ENCODE measurements at regions not wholly inside any gene's neighbourhood (a gene's known extent, or its start where the extent isn't known, plus 50 kb on each side); places are given as distances from the start of the nearest gene placed in this dataset.

- no peak for DNase-seq (ENCODE audit: low spot score)
Observed at GRCh38 chr22:47588578-47588960, 826.1 kb downstream of the TBC1D22A start.

GRCh38 chr22:47587861-47588577 is 825.6 kb downstream of the TBC1D22A start:
- DNase-seq (ENCODE audit: low spot score): no peak

- no peak for DNase-seq (ENCODE audit: low spot score)
Observed at GRCh38 chr22:47587361-47587760, 824.9 kb downstream of the TBC1D22A start.

GRCh38 chr22:47586946-47587345 is 824.5 kb downstream of the TBC1D22A start:
- no peak for DNase-seq (ENCODE audit: low spot score)

GRCh38 chr22:47586038-47586437 is 823.6 kb downstream of the TBC1D22A start:
- no peak for DNase-seq (ENCODE audit: low spot score)

- DNase-seq (ENCODE audit: low spot score): no peak
Observed at GRCh38 chr22:47583959-47584562, 821.6 kb downstream of the TBC1D22A start.

- DNase-seq (ENCODE audit: low spot score): no peak
Observed at GRCh38 chr22:47582067-47582466, 819.6 kb downstream of the TBC1D22A start.

GRCh38 chr22:47580121-47580520 is 817.7 kb downstream of the TBC1D22A start:
- no peak for DNase-seq (ENCODE audit: low spot score)

GRCh38 chr22:47576908-47577307 is 814.5 kb downstream of the TBC1D22A start:
- DNase-seq (ENCODE audit: low spot score): no peak

- DNase-seq (ENCODE audit: low spot score): no peak
Observed at GRCh38 chr22:47575291-47575690, 812.8 kb downstream of the TBC1D22A start.

GRCh38 chr22:47574556-47574955 is 812.1 kb downstream of the TBC1D22A start:
- DNase-seq (ENCODE audit: low spot score): no peak

- DNase-seq (ENCODE audit: low spot score): no peak
Observed at GRCh38 chr22:47573141-47573540, 810.7 kb downstream of the TBC1D22A start.

- no peak for DNase-seq (ENCODE audit: low spot score)
Observed at GRCh38 chr22:47572443-47572842, 810.0 kb downstream of the TBC1D22A start.

- DNase-seq (ENCODE audit: low spot score): no peak
Observed at GRCh38 chr22:47571616-47572015, 809.2 kb downstream of the TBC1D22A start.

GRCh38 chr22:47570851-47571250 is 808.4 kb downstream of the TBC1D22A start:
- no peak for DNase-seq (ENCODE audit: low spot score)

GRCh38 chr22:47570300-47570685 is 807.8 kb downstream of the TBC1D22A start:
- DNase-seq (ENCODE audit: low spot score): no peak

GRCh38 chr22:47569389-47570299 is 807.2 kb downstream of the TBC1D22A start:
- no peak for DNase-seq (ENCODE audit: low spot score)

- no peak for DNase-seq (ENCODE audit: low spot score)
Observed at GRCh38 chr22:47568700-47569099, 806.2 kb downstream of the TBC1D22A start.

- DNase-seq (ENCODE audit: low spot score): no peak
Observed at GRCh38 chr22:47567126-47568090, 805.0 kb downstream of the TBC1D22A start.

- no peak for DNase-seq (ENCODE audit: low spot score)
Observed at GRCh38 chr22:47566491-47566890, 804.0 kb downstream of the TBC1D22A start.

GRCh38 chr22:47565607-47566006 is 803.2 kb downstream of the TBC1D22A start:
- DNase-seq (ENCODE audit: low spot score): no peak
